ENCODE measurements at regions not wholly inside any gene's neighbourhood (a gene's known extent, or its start where the extent isn't known, plus 50 kb on each side); places are given as distances from the start of the nearest gene placed in this dataset.

DNA sequence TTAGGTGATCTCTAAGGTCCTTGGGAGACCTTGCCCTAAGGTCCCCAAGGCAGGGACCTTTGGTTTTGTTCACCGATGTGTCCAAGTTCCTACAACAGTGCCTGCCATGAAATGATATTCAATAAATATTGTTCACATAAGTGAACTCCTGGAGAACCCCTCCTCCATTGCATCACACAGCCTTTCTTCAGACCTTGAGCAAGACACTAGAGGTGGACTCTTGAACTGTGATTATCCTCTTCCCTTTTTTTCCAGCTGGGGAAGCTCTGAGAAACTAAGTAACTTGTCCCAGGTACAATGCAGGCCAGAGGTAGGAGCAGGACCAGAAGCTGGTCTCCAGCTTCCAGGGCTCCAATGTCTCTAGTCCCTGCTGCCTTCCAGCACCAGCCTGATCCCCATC lies 76.6 kb upstream of the LMO1 start:
- no peak for TF ChIP-seq CTCF (IDR thresholded peaks at IDR 0.05)
- no peak for TF ChIP-seq POLR2AphosphoS5 (IDR thresholded peaks at IDR 0.05)
